ENCODE measurements at regions not wholly inside any gene's neighbourhood (a gene's known extent, or its start where the extent isn't known, plus 50 kb on each side); places are given as distances from the start of the nearest gene placed in this dataset.

GRCh38 chr2:39968037-39968436, 189.0 kb upstream of the THUMPD2 start (continued):
- TF ChIP-seq CHD7 (IDR thresholded peaks at IDR 0.05; ENCODE audit: insufficient replicate concordance, low read length) (no peak), TBP (IDR thresholded peaks at IDR 0.05; ENCODE audit: low read depth, low read length) (no peak), RXRA (IDR thresholded peaks at IDR 0.05; ENCODE audit: insufficient read depth, low read depth, low read length) (no peak), EP300 (IDR thresholded peaks at IDR 0.05; ENCODE audit: borderline replicate concordance in 1 of 2, low read depth in 2 of 2, low read length in 2 of 2) (no peak), KDM4A (IDR thresholded peaks at IDR 0.05; ENCODE audit: low read depth, low read length, severe bottlenecking) (no peak)

Measured in H1 (cell line).